ENCODE measurements at regions not wholly inside any gene's neighbourhood (a gene's known extent, or its start where the extent isn't known, plus 50 kb on each side); places are given as distances from the start of the nearest gene placed in this dataset.

GRCh38 chrX:71859637-71860036 is 51.0 kb upstream of the NHSL2 start:
- Histone ChIP-seq H3K4me2 (ENCODE audit: low read depth, low read length) (no peak overlapping the region), H3K27me3 (ENCODE audit: control insufficient read depth in 1 of 2, insufficient read depth in 2 of 2, low read length in 2 of 2) (no peaks in the 10 kb centered on the region), H2AFZ (ENCODE audit: low read length) (no peak overlapping the region), H3K79me2 (ENCODE audit: insufficient read depth, low read length) (no peaks in the 10 kb centered on the region), H3K9me3 (ENCODE audit: low read length) (no peaks in the 10 kb centered on the region), H4K20me1 (ENCODE audit: insufficient read depth, low read length) (no peaks in the 10 kb centered on the region), H3K4me1 (ENCODE audit: insufficient read depth, low read length) (no peaks in the 10 kb centered on the region), H3K9ac (ENCODE audit: insufficient read depth, low read depth, low read length) (no peak overlapping the region), H3K36me3 (replicated peaks in 1 of 2; ENCODE audit: control insufficient read depth in 1 of 2, insufficient read depth in 2 of 2, low read length in 2 of 2) (no peaks in the 10 kb centered on the region), H3K27ac (ENCODE audit: extremely low read length, insufficient read depth, low read length) (no peak overlapping the region), H3K4me3 (replicated peaks in 1 of 3; ENCODE audit: insufficient read depth in 1 of 3, low read depth in 2 of 3, low read length in 3 of 3) (no peak overlapping the region)
- peak; percentile 12 for DNase-seq (ENCODE audit: low spot score)
- ATAC-seq, result no peak; the same call in 2 of the 3 replicates
- BruUV-seq (replicated peaks), result no TSS peak
- in situ Hi-C loops (cut with HindIII; ENCODE audit: extremely low pct_ligation_motif_present, low pct_unique_long_range_greater_than_20kb) (no loop called here), intact Hi-C loops (cut with micrococcal nuclease; ENCODE audit: unreplicated experiment) (no loop called here)
- peak; percentile 86 for FAIRE-seq
- ChIA-PET POLR2A (no interaction called here), CTCF (ENCODE audit: low intra/inter-chr PET ratio, low total read pairs) (interaction anchor here (0.6 kb wide), 1 partner anchor 190 kb away, joined by 3 read pairs; no protein-coding TSS in a partner anchor)
- 0% methylated on average over 3 of the region's 3 CpGs for WGBS (ENCODE audit: low lambda C conversion rate)
- no peak for TF ChIP-seq CENPX (CRISPR knock-in tag; IDR thresholded peaks at IDR 0.05)
- TF ChIP-seq CTCF (CRISPR knock-in tag; IDR thresholded peaks at IDR 0.05), result peak; percentile 53
- TF ChIP-seq STAG1 (CRISPR knock-in tag; IDR thresholded peaks at IDR 0.05), result peak; percentile 45

Small RNA genes lying in the stretch of these regions (small RNA-seq; reads per million reads assigned to genes)
- 0 reads per million in 3 experiments for gene BX276092.3 (ENCODE audit: insufficient read depth in 2 of 3, insufficient read length in 3 of 3, low read depth in 2 of 3, low replicate concordance in 1 of 3)

All from HepG2 (cell line).